Right lobe of liver (tissue), 6 donors: ENCODE measurements at regions not wholly inside any gene's neighbourhood (a gene's known extent, or its start where the extent isn't known, plus 50 kb on each side); places are given as distances from the start of the nearest gene placed in this dataset.
A peak's percentile ranks its signal among the peaks of the same experiment; 100 is the strongest.

Experiments used
- ATAC-seq, 4 donors: fragments of 200-7000 bp; cut with Tn5 transposase; one replicate each; pipeline ENCODE4 v1.9.1; 2020; ENCODE audit warnings: mild to moderate bottlenecking in 4 of 4, moderate library complexity in 4 of 4
- DNase-seq, 3 donors: peaks; one replicate each; pipeline ENCODE4 v3.0.0-alpha.2; 2020
- H3K27ac ChIP-seq, 3 donors: fragments of 200-600 bp; one replicate each; pipeline ENCODE4 v1.8.0; 2022
- H3K27me3 ChIP-seq, 2 donors: fragments of 200-600 bp; one replicate each; pipeline ENCODE4 v1.8.0; 2022
- H3K36me3 ChIP-seq, 4 donors: fragments of 200-600 bp; sonication (generic) in 1 of 4; one replicate each; pipeline versions ENCODE4 v1.5.1 to v1.8.0; 2017 to 2022; ENCODE audit warnings: control low read depth in 1 of 4
- H3K4me1 ChIP-seq, 4 donors: fragments of 200-600 bp; sonication (generic) in 1 of 4; one replicate each; pipeline versions ENCODE4 v1.5.1 to v1.8.0; 2017 to 2022; ENCODE audit warnings: control low read depth in 1 of 4
- H3K4me3 ChIP-seq, 3 donors: fragments of 200-600 bp; one replicate each; pipeline ENCODE4 v1.8.0; 2022
- H3K9me3 ChIP-seq, 4 donors: fragments of 200-600 bp; sonication (generic) in 1 of 4; one replicate each; pipeline versions ENCODE4 v1.5.1 to v1.8.0; 2017 to 2022; ENCODE audit warnings: control low read depth in 1 of 4
- CTCF ChIP-seq, 4 donors: fragments of 200-600 bp in 3 of 4; fragments of 450-650 bp in 1 of 4; IDR thresholded peaks; one replicate each; pipeline versions ENCODE4 v1.5.1 to v1.8.0; 2016 to 2022; ENCODE audit warnings: antibody characterized with exemption in 4 of 4, mild to moderate bottlenecking in 2 of 4
- POLR2A ChIP-seq: fragments of 450-650 bp; IDR thresholded peaks from one replicate; pipeline ENCODE4 v1.6.1; 2017; ENCODE audit warnings: antibody characterized with exemption, mild to moderate bottlenecking
- WGBS: methylation state at CpG from one replicate; pipeline ENCODE4 v1.1.6; 2018; ENCODE audit warnings: low coverage, low lambda C conversion rate; ENCODE audit not compliant: insufficient coverage; ENCODE audit errors: missing lambda C conversion rate; 5-methylcytosine and 5-hydroxymethylcytosine counted together
- intact Hi-C, 2 donors: fragments of 100-400 bp; cut with DNase I; formaldehyde crosslinking; loops; one replicate each; pipeline versions ENCODE4 v1.11.2 to v1.14.1; 2022
- donor health status: DM: no; HTN: yes; CAD: no.
- donor health status: DM: no; HTN: no; CAD: no.
- donor health status: DM: no; HTN: no; CAD: no.
- donor health status: DM: no; HTN: yes; CAD: no.
- donor health status: DM: no; HTN: yes; CAD: no.

GRCh38 chr14:96627811-96628775 lies 125.9 kb downstream of the PAPOLA start:
- Histone ChIP-seq H3K4me1 (no peaks in the 10 kb centered on the region), H3K9me3 (no peaks in the 10 kb centered on the region), H3K36me3 (no peaks in the 10 kb centered on the region), H3K27ac (no peak overlapping the region), H3K4me3 (no peak overlapping the region), H3K27me3 (no peaks in the 10 kb centered on the region)
- ATAC-seq: no peak
- WGBS: 25% methylated on average over 4 of the region's 10 CpGs
- TF ChIP-seq CTCF (IDR thresholded peaks at IDR 0.05): no peak
- no peak for TF ChIP-seq POLR2A
- intact Hi-C loops: no loop called here
- peak in 1 of 3 donors; percentile 24 for DNase-seq

- ATAC-seq: no peak
- no peak for TF ChIP-seq CTCF (IDR thresholded peaks at IDR 0.05)
- TF ChIP-seq POLR2A: no peak
- DNase-seq: peak in 1 of 3 donors; percentile 24
- H3K4me1 ChIP-seq: no peaks in the 10 kb centered on the region
- H3K27ac ChIP-seq: no peak overlapping the region
- WGBS: 47% methylated on average over 3 of the region's 9 CpGs
- no peaks in the 10 kb centered on the region for H3K27me3 ChIP-seq
- H3K4me3 ChIP-seq: no peak overlapping the region
- no peaks in the 10 kb centered on the region for H3K36me3 ChIP-seq
- intact Hi-C loops: no loop called here
- no peaks in the 10 kb centered on the region for H3K9me3 ChIP-seq
These were observed 126.9 kb downstream of the PAPOLA start for GRCh38 chr14:96629082-96629481.

DNA sequence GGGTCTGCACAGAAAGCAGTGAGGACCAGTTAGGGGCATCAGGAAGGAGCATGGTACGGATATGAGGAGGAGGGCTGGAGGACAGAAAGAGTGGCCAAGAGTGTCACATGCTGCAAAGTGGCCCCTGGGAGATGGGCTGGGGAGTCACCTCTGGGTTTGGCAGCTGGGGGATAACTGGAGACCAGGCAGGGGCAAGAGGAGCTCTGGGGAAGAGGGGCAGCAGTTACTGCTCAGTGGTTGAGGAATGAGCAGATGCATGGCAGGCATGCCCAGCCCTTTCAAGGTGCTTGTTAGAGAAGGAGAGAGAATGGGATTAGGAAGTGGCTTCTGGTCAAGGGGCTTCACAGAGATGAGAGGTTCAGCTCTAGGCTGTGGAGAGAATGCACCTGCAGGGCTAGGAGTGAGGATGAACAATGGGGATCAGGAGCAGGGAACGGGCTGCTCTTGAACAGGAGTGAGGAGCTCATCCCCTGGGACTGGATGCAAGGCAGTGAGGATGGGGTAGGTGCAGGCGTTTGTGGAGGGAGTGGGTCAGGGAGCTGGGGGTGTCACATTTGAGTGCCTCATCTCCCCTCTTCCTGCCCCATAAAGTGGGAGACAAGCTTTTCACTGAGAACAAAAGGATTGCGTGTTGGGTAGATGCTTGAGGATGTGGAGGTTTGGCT lies 127.5 kb downstream of the PAPOLA start:
- TF ChIP-seq CTCF (IDR thresholded peaks at IDR 0.05) (no peak), POLR2A (no peak)
- no peaks in the 10 kb centered on the region for H3K27me3 ChIP-seq
- H3K27ac ChIP-seq: no peak overlapping the region
- H3K4me3 ChIP-seq: no peak overlapping the region
- DNase-seq (peak in 1 of 3 donors; percentile 19), ATAC-seq (no peak)
- no peaks in the 10 kb centered on the region for H3K9me3 ChIP-seq
- no peaks in the 10 kb centered on the region for H3K36me3 ChIP-seq
- H3K4me1 ChIP-seq: no peaks in the 10 kb centered on the region
- WGBS: 50% methylated on average over 3 of the region's 4 CpGs
- intact Hi-C loops: no loop called here

DNA sequence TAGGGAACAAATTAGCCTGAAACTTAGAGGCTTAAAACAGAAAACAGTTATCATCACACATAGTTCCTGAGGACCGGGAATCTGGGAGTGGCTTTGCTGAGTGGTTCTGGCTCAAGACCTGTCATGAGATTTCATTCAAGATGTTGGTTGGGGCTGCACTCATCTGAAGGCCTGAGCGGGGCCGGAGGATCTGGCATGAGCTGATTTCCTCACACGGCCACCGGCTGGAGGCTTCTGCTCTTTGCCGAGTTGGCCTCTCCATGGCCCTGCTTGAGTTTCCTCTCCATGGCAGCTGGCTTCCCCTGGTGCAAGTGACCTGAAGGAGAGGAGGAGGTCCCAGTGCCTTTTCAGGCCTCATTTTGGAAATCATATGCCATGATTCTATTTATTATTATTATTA lies 128.1 kb downstream of the PAPOLA start:
- DNase-seq: peak in 1 of 3 donors; percentile 26
- Histone ChIP-seq H3K4me3 (no peak overlapping the region), H3K27ac (no peak overlapping the region), H3K4me1 (no peaks in the 10 kb centered on the region), H3K36me3 (no peaks in the 10 kb centered on the region), H3K9me3 (no peaks in the 10 kb centered on the region), H3K27me3 (no peaks in the 10 kb centered on the region)
- no peak for ATAC-seq
- intact Hi-C loops: no loop called here
- TF ChIP-seq POLR2A (no peak), CTCF (IDR thresholded peaks at IDR 0.05) (no peak)
- no CpG with 5 or more reads among the region's 6 CpGs for WGBS
